ENCODE measurements at regions not wholly inside any gene's neighbourhood (a gene's known extent, or its start where the extent isn't known, plus 50 kb on each side); places are given as distances from the start of the nearest gene placed in this dataset.

GRCh38 chr4:182023469-182023868, 219.7 kb upstream of the TENM3 start:
- intact Hi-C loops (cut with micrococcal nuclease) = no loop called here
- H3K4me2 ChIP-seq (replicated peaks; ENCODE audit: extremely low read depth, low read length, poor library complexity, severe bottlenecking) = no peak overlapping the region
- H3K4me3 ChIP-seq (replicated peaks in 1 of 3; ENCODE audit: low read depth in 2 of 3, low read length in 3 of 3) = no peak overlapping the region
- WGBS (ENCODE audit: insufficient coverage) = no CpG with 5 or more reads among the region's 3 CpGs
- no peaks in the 10 kb centered on the region for H3K27me3 ChIP-seq (ENCODE audit: control insufficient read depth in 2 of 2, insufficient read depth in 2 of 2, low read length in 2 of 2)
- no peak overlapping the region for H3K4me3 Mint-ChIP-seq
- H3K79me2 ChIP-seq (ENCODE audit: insufficient read depth, low read length) = no peaks in the 10 kb centered on the region
- no peaks in the 10 kb centered on the region for H3K4me1 ChIP-seq (ENCODE audit: control insufficient read depth in 1 of 2, insufficient read depth in 2 of 2, low read length in 2 of 2)
- no peak for TF ChIP-seq CTCF (IDR thresholded peaks at IDR 0.05)
- H2AFZ ChIP-seq (ENCODE audit: insufficient read depth, low read depth, low read length, poor library complexity, severe bottlenecking) = no peak overlapping the region
- H3K9me3 Mint-ChIP-seq = peaks cover 0 to 15% (median 8%) of the 10 kb centered on the region in 7 donors
- H3K9me3 ChIP-seq (replicated peaks in 1 of 2; ENCODE audit: control insufficient read depth in 1 of 2, insufficient read depth in 1 of 2, low read length in 2 of 2) = peaks cover 0 to 4% of the 10 kb centered on the region in 2 donors
- H3K27ac Mint-ChIP-seq = no peak overlapping the region
- no peaks in the 10 kb centered on the region for H3K36me3 Mint-ChIP-seq
- no peaks in the 10 kb centered on the region for H3K27me3 Mint-ChIP-seq (ENCODE audit: low read depth in 3 of 3)
- no peaks in the 10 kb centered on the region for H3K4me1 Mint-ChIP-seq
- no peaks in the 10 kb centered on the region for H4K20me1 ChIP-seq (ENCODE audit: insufficient read depth, low read length)
- H3K36me3 ChIP-seq (replicated peaks in 1 of 2; ENCODE audit: control insufficient read depth in 1 of 2, insufficient read depth in 2 of 2, low read length in 2 of 2) = no peaks in the 10 kb centered on the region
- no peak for DNase-seq
- no peak overlapping the region for H3K27ac ChIP-seq (ENCODE audit: low read depth in 1 of 2, low read length in 2 of 2)
- H3K9ac ChIP-seq (ENCODE audit: insufficient read depth, low read length, poor library complexity, severe bottlenecking) = no peak overlapping the region

GRCh38 chr4:182042945-182043344, 200.3 kb upstream of the TENM3 start:
- WGBS (ENCODE audit: insufficient coverage) = no CpG with 5 or more reads among the region's 8 CpGs
- H3K4me3 ChIP-seq (replicated peaks in 1 of 3; ENCODE audit: low read depth in 2 of 3, low read length in 3 of 3) = no peak overlapping the region
- H3K36me3 ChIP-seq (replicated peaks in 1 of 2; ENCODE audit: control insufficient read depth in 1 of 2, insufficient read depth in 2 of 2, low read length in 2 of 2) = no peaks in the 10 kb centered on the region
- Mint-ChIP-seq H3K36me3 (no peaks in the 10 kb centered on the region), H3K4me3 (no peak overlapping the region), H3K9me3 (peaks cover 0 to 19% (median 5%) of the 10 kb centered on the region in 7 donors), H3K27me3 (ENCODE audit: low read depth in 3 of 3) (no peaks in the 10 kb centered on the region), H3K27ac (no peak overlapping the region), H3K4me1 (no peaks in the 10 kb centered on the region)
- H4K20me1 ChIP-seq (ENCODE audit: insufficient read depth, low read length) = no peaks in the 10 kb centered on the region
- no peak overlapping the region for H3K27ac ChIP-seq (ENCODE audit: low read depth in 1 of 2, low read length in 2 of 2)
- no peak for TF ChIP-seq CTCF (IDR thresholded peaks at IDR 0.05)
- H2AFZ ChIP-seq (ENCODE audit: insufficient read depth, low read depth, low read length, poor library complexity, severe bottlenecking) = no peak overlapping the region
- no peaks in the 10 kb centered on the region for H3K4me1 ChIP-seq (ENCODE audit: control insufficient read depth in 1 of 2, insufficient read depth in 2 of 2, low read length in 2 of 2)
- H3K27me3 ChIP-seq (ENCODE audit: control insufficient read depth in 2 of 2, insufficient read depth in 2 of 2, low read length in 2 of 2) = no peaks in the 10 kb centered on the region
- intact Hi-C loops (cut with micrococcal nuclease) = no loop called here
- DNase-seq = no peak
- peaks cover 0 to 4% of the 10 kb centered on the region in 2 donors for H3K9me3 ChIP-seq (replicated peaks in 1 of 2; ENCODE audit: control insufficient read depth in 1 of 2, insufficient read depth in 1 of 2, low read length in 2 of 2)
- no peak overlapping the region for H3K4me2 ChIP-seq (replicated peaks; ENCODE audit: extremely low read depth, low read length, poor library complexity, severe bottlenecking)
- no peak overlapping the region for H3K9ac ChIP-seq (ENCODE audit: insufficient read depth, low read length, poor library complexity, severe bottlenecking)
- H3K79me2 ChIP-seq (ENCODE audit: insufficient read depth, low read length) = no peaks in the 10 kb centered on the region

Measured in CD14-positive monocyte (primary cell).